ENCODE measurements at regions not wholly inside any gene's neighbourhood (a gene's known extent, or its start where the extent isn't known, plus 50 kb on each side); places are given as distances from the start of the nearest gene placed in this dataset.

GRCh38 chr4:18294846-18295245, 273.3 kb upstream of the LCORL start:
- TF ChIP-seq, protein P1, sequence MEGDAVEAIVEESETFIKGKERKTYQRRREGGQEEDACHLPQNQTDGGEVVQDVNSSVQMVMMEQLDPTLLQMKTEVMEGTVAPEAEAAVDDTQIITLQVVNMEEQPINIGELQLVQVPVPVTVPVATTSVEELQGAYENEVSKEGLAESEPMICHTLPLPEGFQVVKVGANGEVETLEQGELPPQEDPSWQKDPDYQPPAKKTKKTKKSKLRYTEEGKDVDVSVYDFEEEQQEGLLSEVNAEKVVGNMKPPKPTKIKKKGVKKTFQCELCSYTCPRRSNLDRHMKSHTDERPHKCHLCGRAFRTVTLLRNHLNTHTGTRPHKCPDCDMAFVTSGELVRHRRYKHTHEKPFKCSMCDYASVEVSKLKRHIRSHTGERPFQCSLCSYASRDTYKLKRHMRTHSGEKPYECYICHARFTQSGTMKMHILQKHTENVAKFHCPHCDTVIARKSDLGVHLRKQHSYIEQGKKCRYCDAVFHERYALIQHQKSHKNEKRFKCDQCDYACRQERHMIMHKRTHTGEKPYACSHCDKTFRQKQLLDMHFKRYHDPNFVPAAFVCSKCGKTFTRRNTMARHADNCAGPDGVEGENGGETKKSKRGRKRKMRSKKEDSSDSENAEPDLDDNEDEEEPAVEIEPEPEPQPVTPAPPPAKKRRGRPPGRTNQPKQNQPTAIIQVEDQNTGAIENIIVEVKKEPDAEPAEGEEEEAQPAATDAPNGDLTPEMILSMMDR (IDR thresholded peaks at IDR 0.05; ENCODE audit: insufficient read depth, low read depth, low read length, missing control alignments), result no peak
- no peak for DNase-seq (ENCODE audit: low read depth)
- H3K4me3 ChIP-seq (ENCODE audit: low read length), result no peak overlapping the region

GRCh38 chr4:18294021-18294420, 272.5 kb upstream of the LCORL start:
- TF ChIP-seq, protein P1 (IDR thresholded peaks at IDR 0.05; ENCODE audit: insufficient read depth, low read depth, low read length, missing control alignments), result no peak
- no peak overlapping the region for H3K4me3 ChIP-seq (ENCODE audit: low read length)
- DNase-seq (ENCODE audit: low read depth), result no peak

DNA sequence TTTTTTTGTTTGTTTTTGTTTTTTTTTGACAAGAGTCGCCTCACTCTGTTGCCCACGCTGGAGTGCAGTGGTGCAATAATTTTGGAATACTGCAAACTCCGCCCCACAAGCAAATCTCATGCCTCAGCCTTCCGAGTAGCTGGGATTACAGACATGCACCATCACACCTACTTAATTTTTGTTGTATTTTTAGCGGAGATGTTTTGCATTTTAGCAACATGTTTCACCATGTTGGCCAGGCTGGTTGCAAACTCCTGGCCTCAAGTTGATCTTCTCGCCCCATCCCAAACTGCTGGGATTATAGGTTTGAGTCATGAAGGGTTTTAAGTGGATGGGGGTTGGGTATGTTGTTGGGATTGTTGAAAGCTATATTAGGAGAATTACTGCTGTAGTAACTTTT, 270.9 kb upstream of the LCORL start:
- TF ChIP-seq, protein P1 (IDR thresholded peaks at IDR 0.05; ENCODE audit: insufficient read depth, low read depth, low read length, missing control alignments), result no peak
- no peak for DNase-seq (ENCODE audit: low read depth)
- no peak overlapping the region for H3K4me3 ChIP-seq (ENCODE audit: low read length)

DNA sequence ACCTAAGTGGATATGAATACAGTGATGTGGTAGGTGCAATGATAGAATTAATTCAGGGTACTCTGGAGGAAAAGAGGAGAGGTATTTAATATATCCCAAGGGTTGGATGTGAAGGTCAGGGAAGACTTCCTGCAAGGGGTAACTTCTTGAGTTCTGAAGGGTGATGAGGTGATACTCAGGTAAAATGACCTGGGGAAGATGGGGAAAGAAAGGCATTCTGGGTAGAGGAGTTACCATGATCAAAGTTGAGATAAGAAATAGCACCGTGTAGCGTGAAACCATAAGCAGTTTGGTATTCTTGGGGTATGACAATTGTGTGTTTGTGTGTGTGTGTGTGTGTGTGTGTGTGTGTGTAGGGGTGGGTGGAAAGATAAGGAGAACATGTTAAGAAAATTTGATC, 270.4 kb upstream of the LCORL start:
- no peak overlapping the region for H3K4me3 ChIP-seq (ENCODE audit: low read length)
- DNase-seq (ENCODE audit: low read depth), result no peak
- TF ChIP-seq, protein P1 (IDR thresholded peaks at IDR 0.05; ENCODE audit: insufficient read depth, low read depth, low read length, missing control alignments), result no peak

DNA sequence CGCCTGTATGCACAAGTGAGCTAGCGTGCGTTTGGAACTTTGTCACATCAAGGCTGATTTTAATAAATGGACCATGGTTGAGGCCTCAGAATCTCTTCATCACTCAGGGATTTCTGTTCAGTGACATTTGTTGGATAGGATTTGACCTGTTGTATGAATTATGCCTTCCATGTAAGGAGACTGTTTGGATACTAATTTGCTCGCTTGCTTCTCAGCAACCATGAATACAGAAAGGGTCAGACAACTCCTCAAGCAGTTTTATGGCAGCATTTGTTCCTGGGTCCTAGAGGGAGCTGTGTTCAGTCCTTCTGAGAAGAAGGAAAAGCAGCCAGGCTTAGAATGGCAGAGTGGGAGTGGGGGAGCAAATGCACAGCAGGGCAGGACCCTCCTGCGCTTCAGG, 269.7 kb upstream of the LCORL start:
- DNase-seq (ENCODE audit: low read depth), result no peak
- TF ChIP-seq, protein P1 (IDR thresholded peaks at IDR 0.05; ENCODE audit: insufficient read depth, low read depth, low read length, missing control alignments), result no peak
- H3K4me3 ChIP-seq (ENCODE audit: low read length), result no peak overlapping the region

GRCh38 chr4:18285357-18285756, 263.8 kb upstream of the LCORL start:
- TF ChIP-seq, protein P1 (IDR thresholded peaks at IDR 0.05; ENCODE audit: insufficient read depth, low read depth, low read length, missing control alignments), result no peak
- H3K4me3 ChIP-seq (ENCODE audit: low read length), result no peak overlapping the region
- no peak for DNase-seq (ENCODE audit: low read depth)

DNA sequence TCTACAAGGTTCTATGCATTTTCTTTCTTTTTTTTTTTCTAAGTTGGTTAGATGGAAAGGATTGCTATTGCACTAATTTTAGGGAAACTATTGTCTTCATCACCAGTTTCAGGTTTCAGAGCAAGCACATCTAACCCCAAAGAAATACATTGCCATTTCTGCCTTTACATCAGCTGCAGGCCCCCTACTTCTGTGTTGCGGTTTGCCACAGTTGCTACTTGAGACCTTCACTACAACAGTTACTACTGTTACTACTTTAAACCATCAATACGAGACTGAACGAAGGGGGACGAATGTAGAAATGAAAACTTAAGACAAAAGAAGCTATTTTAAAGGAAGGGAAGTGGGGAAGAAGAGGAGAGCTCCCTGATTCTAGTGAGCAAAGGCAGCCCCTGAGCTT, 256.7 kb upstream of the LCORL start:
- TF ChIP-seq, protein P1 (IDR thresholded peaks at IDR 0.05; ENCODE audit: insufficient read depth, low read depth, low read length, missing control alignments), result no peak
- H3K4me3 ChIP-seq (ENCODE audit: low read length), result no peak overlapping the region
- DNase-seq (ENCODE audit: low read depth), result no peak
